ENCODE measurements at regions not wholly inside any gene's neighbourhood (a gene's known extent, or its start where the extent isn't known, plus 50 kb on each side); places are given as distances from the start of the nearest gene placed in this dataset.

GRCh38 chr6:6975459-6976111 lies 132.2 kb upstream of the RREB1 start:
- Histone ChIP-seq H3K4me1 (peaks cover 21% of the 10 kb centered on the region), H3K36me3 (ENCODE audit: insufficient read depth in 1 of 2, low read depth in 1 of 2) (no peaks in the 10 kb centered on the region), H3K4me3 (no peak overlapping the region), H3K27ac (peak overlapping the region; percentile 92), H3K27me3 (ENCODE audit: insufficient read depth in 3 of 3, low read length in 2 of 3) (no peaks in the 10 kb centered on the region), H3K9me3 (no peaks in the 10 kb centered on the region)
- DNase-seq (peak; percentile 26 to 76), ATAC-seq (peak; percentile 94 to 95 (median 94))
- intact Hi-C loops (cut with DNase I), result loop anchor here in 1 of 2 donors (2.0 to 5.0 kb wide), 2 partner anchors 49 to 67 kb away; no protein-coding TSS in a partner anchor
- no peak for TF ChIP-seq CTCF (IDR thresholded peaks at IDR 0.05)
- WGBS, 3 donors, result 14 to 18% (median 16%) methylated on average over 6 of the region's 6 CpGs

DNA sequence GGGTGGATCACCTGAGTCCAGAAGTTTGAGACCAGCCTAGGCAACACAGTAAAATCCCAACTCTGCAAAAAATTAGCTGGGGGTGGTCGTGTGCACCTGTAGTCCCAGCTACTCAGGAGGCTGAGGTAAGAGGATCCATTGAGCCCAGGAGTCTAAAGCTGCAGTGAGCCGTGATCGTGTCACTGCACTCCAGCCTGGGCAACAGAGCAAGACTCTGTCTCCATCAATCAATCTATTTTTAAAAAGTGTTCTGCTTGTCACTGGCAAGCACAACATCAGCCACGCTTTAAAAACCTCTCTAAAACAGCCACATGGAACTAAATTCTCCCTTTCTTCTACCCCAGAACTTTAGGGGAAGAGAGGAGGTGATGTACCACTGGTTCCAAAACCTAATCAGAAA lies 131.6 kb upstream of the RREB1 start:
- Histone ChIP-seq H3K4me1 (peaks cover 21% of the 10 kb centered on the region), H3K36me3 (ENCODE audit: insufficient read depth in 1 of 2, low read depth in 1 of 2) (no peaks in the 10 kb centered on the region), H3K4me3 (no peak overlapping the region), H3K27ac (peak overlapping the region; percentile 92), H3K27me3 (ENCODE audit: insufficient read depth in 3 of 3, low read length in 2 of 3) (no peaks in the 10 kb centered on the region), H3K9me3 (no peaks in the 10 kb centered on the region)
- TF ChIP-seq CTCF (IDR thresholded peaks at IDR 0.05), result no peak
- intact Hi-C loops (cut with DNase I), result loop anchor here in 1 of 2 donors (2.0 to 5.0 kb wide), 2 partner anchors 49 to 66 kb away; no protein-coding TSS in a partner anchor
- ATAC-seq (peak; percentile 79 to 88 (median 82)), DNase-seq (no peak)
- 22 to 32% (median 23%) methylated on average over 4 of the region's 4 CpGs for WGBS, 3 donors

- H3K4me3 ChIP-seq, result no peak overlapping the region
- intact Hi-C loops (cut with DNase I), result loop anchor here in 1 of 2 donors (5.0 kb wide), 1 partner anchor 64 kb away; no protein-coding TSS in a partner anchor
- TF ChIP-seq CTCF (IDR thresholded peaks at IDR 0.05), result no peak
- no peaks in the 10 kb centered on the region for H3K9me3 ChIP-seq
- H3K4me1 ChIP-seq, result peaks cover 21% of the 10 kb centered on the region
- DNase-seq, result no peak
- H3K36me3 ChIP-seq (ENCODE audit: insufficient read depth in 1 of 2, low read depth in 1 of 2), result no peaks in the 10 kb centered on the region
- 66 to 75% (median 72%) methylated on average over 5 of the region's 5 CpGs for WGBS, 3 donors
- no peak for ATAC-seq
- H3K27ac ChIP-seq, result no peak overlapping the region
- H3K27me3 ChIP-seq (ENCODE audit: insufficient read depth in 3 of 3, low read length in 2 of 3), result no peaks in the 10 kb centered on the region
Measured at GRCh38 chr6:6978731-6979130, 129.0 kb upstream of the RREB1 start.

DNA sequence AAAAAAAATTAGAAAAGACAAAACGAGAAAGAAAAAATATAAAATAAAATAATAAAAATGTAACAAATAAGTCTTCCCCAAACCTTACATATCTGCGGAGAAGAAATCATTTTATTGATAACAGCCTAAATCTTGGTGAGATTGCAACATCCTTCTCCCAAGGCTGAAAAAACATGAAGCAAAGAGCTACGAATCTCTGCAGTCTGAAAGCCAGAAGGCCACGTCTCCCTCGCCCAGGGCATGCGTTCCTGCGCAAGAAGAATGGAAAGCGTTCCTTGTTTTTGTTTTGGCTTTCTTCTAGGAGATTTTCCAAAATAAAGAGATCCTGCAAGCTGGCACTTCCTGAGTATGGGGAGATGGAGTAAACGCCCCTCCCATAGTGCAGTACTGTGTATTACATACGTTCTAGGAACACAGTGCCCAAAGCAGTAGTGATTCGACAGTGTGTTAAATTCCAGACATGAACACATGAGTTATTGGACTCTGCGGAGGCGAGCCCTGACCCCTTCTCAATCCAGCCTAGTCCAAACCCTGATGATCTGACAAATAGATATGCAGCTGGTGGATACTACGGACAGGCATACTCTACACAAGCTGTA lies 126.7 kb upstream of the RREB1 start:
- intact Hi-C loops (cut with DNase I), result no loop called here
- Histone ChIP-seq H3K27ac (no peak overlapping the region), H3K27me3 (ENCODE audit: insufficient read depth in 3 of 3, low read length in 2 of 3) (no peaks in the 10 kb centered on the region), H3K9me3 (no peaks in the 10 kb centered on the region), H3K36me3 (ENCODE audit: insufficient read depth in 1 of 2, low read depth in 1 of 2) (no peaks in the 10 kb centered on the region), H3K4me1 (peaks cover 26% of the 10 kb centered on the region), H3K4me3 (no peak overlapping the region)
- no peak for TF ChIP-seq CTCF (IDR thresholded peaks at IDR 0.05)
- DNase-seq (no peak), ATAC-seq (no peak)
- 80 to 86% (median 82%) methylated on average over 14 of the region's 14 CpGs for WGBS, 3 donors
